Common myeloid progenitor, CD34-positive (primary cell): ENCODE measurements at regions not wholly inside any gene's neighbourhood (a gene's known extent, or its start where the extent isn't known, plus 50 kb on each side); places are given as distances from the start of the nearest gene placed in this dataset.
A peak's percentile ranks its signal among the peaks of the same experiment; 100 is the strongest.

Source experiments
- CTCF ChIA-PET: fragments of 350-600 bp; sonication (Branson Sonifier 250); formaldehyde crosslinking; loops from one replicate; lab custom pipeline; 2021; ENCODE audit warnings: antibody characterized with exemption; lab: Charles Lee
- POLR2A ChIA-PET: fragments of 350-600 bp; sonication (Branson Sonifier 250); formaldehyde crosslinking; loops from one replicate; lab custom pipeline; 2021; ENCODE audit warnings: antibody characterized with exemption; lab: Charles Lee
- DNase-seq, 3 donors: peaks; one replicate each; pipeline versions ENCODE4 v3.0.0 to v3.0.0-alpha.2; 2013
- H3K27ac ChIP-seq, 2 experiments: 1 replicate in 1 of 2; 2 replicates in 1 of 2; pipeline ENCODE4 v1.7.0; 2013; ENCODE audit warnings: inconsistent platforms in 2 of 2, low read length in 2 of 2, mild to moderate bottlenecking in 2 of 2, low read depth in 1 of 2, moderate library complexity in 1 of 2; ENCODE audit not compliant: severe bottlenecking in 2 of 2, insufficient read depth in 1 of 2, poor library complexity in 1 of 2
- H3K27me3 ChIP-seq, 5 experiments: replicated peaks in 2 of 5; 1 replicate in 3 of 5; 2 replicates in 2 of 5; pipeline versions ENCODE4 v1.6.1 to v1.7.0; 2013; ENCODE audit warnings: low read length in 4 of 5, mild to moderate bottlenecking in 2 of 5, moderate library complexity in 2 of 5, inconsistent platforms in 1 of 5; ENCODE audit not compliant: insufficient read depth in 5 of 5, control insufficient read depth in 4 of 5
- H3K36me3 ChIP-seq, 4 experiments: 1 replicate in 2 of 4; 2 replicates in 2 of 4; pipeline versions ENCODE4 v1.6.1 to v1.7.0; 2013; ENCODE audit warnings: low read length in 3 of 4, control low read depth in 1 of 4, mild to moderate bottlenecking in 1 of 4; ENCODE audit not compliant: control insufficient read depth in 4 of 4, insufficient read depth in 4 of 4
- H3K4me1 ChIP-seq, 4 experiments: 1 replicate in 3 of 4; 2 replicates in 1 of 4; pipeline versions ENCODE4 v1.6.1 to v1.7.1; 2013; ENCODE audit warnings: low read length in 3 of 4, mild to moderate bottlenecking in 3 of 4, control low read depth in 1 of 4, inconsistent platforms in 1 of 4, moderate library complexity in 1 of 4; ENCODE audit not compliant: control insufficient read depth in 4 of 4, insufficient read depth in 4 of 4; ENCODE audit errors: control extremely low read depth in 1 of 4
- H3K4me3 ChIP-seq, 7 experiments: 1 replicate in 4 of 7; 2 replicates in 3 of 7; pipeline versions ENCODE4 v1.5.1 to v1.7.0; 2013; ENCODE audit warnings: mild to moderate bottlenecking in 7 of 7, low read length in 6 of 7, moderate library complexity in 6 of 7, inconsistent platforms in 2 of 7, low read depth in 2 of 7, control low read depth in 1 of 7; ENCODE audit not compliant: insufficient read depth in 4 of 7, control insufficient read depth in 1 of 7; ENCODE audit errors: extremely low read depth in 1 of 7
- H3K9me3 ChIP-seq, 5 experiments: 1 replicate in 4 of 5; 2 replicates in 1 of 5; pipeline versions ENCODE4 v1.6.1 to v1.7.1; 2013; ENCODE audit warnings: low read length in 4 of 5, mild to moderate bottlenecking in 2 of 5, inconsistent platforms in 1 of 5, low read depth in 1 of 5, moderate library complexity in 1 of 5; ENCODE audit not compliant: control insufficient read depth in 4 of 5, insufficient read depth in 2 of 5; ENCODE audit errors: control extremely low read depth in 1 of 5
- WGBS: methylation state at CpG from one replicate; pipeline ENCODE4 v1.1.5; 2013; ENCODE audit not compliant: insufficient coverage; 5-methylcytosine and 5-hydroxymethylcytosine counted together

DNA sequence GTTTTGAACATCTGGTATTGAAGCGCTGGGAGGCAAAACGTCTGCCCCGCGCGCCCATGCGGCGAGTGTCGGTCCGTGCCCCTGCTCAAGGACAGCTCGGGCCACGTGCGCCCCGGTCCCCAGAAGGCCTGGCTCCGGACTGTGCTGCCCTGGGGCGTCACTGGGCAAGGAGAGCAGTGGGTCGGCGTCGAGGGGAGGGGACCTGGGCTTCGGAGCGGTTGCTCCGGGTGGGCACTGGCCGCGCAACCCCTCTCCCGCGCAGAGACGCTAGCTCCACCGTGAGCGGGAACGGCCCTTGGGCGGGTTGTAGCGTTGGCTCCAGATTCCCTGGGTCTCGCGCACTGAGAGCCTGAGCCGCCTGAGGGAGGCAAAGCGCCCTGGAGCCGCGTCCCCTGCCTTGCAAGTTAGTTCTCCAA, 304.2 kb upstream of the HSFY2 start:
- H3K36me3 ChIP-seq = no peaks in the 10 kb centered on the region
- peaks cover 0 to 9% (median 0%) of the 10 kb centered on the region in 4 experiments for H3K4me1 ChIP-seq
- ChIA-PET CTCF (interaction anchor here (0.9 kb wide), 1 partner anchor 185 kb away, joined by 3 read pairs; no protein-coding TSS in a partner anchor), POLR2A (interaction anchor here (1.5 kb wide), 1 partner anchor 155 kb away, joined by 5 read pairs; no protein-coding TSS in a partner anchor)
- H3K27me3 ChIP-seq = no peaks in the 10 kb centered on the region
- DNase-seq = peak in 1 of 3 donors; percentile 47
- H3K4me3 ChIP-seq = peak overlapping the region in 3 of 7 experiments; percentile 40 to 70 (median 54)
- no peak overlapping the region for H3K27ac ChIP-seq
- no CpG with 5 or more reads among the region's 37 CpGs for WGBS
- no peaks in the 10 kb centered on the region for H3K9me3 ChIP-seq

DNA sequence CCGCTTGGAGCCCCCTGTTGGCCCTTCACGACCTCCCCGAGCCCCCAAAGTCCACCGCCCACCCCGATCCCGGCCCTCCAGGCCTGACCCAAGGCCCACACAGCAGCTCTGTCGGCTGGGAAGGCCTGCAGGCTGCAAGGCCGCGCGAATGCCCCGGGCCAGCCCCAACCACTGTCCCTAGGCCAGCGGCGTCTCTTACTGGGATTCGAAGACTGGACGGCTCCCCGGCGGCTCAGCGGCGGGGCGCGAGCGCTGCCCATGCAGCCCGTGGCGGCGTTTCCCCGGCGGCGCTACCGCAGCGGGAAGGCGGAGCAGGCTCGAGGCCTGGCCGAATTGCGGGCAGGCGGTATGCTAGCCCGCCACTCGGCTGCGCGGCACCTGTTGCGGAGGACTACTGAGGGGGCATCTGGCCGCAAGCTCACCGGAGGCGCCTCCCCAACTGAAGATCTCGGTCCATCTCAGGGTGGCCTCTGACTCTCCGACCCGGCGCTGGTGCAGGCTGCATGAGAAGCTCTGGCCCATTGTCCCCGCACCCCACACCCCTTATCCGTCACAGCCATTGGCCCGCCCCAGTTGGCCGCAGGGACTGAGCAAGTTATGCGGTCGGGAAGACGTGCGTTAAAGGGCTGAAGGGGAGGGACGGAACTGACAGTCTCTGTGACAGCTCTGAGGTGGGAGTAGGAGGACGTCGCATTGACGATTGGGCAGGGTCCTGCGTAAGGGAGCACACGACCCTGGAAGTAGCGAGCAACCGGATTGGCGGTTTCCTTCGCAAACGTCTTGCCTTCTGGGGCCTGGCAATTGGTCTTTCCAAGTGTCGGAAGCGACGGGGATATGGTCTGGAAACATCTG, 303.5 kb upstream of the HSFY2 start:
- no peak overlapping the region for H3K27ac ChIP-seq
- H3K27me3 ChIP-seq = no peaks in the 10 kb centered on the region
- ChIA-PET CTCF (interaction anchor here (0.9 kb wide), 1 partner anchor 185 kb away, joined by 3 read pairs; no protein-coding TSS in a partner anchor), POLR2A (interaction anchor here (1.5 kb wide), 1 partner anchor 155 kb away, joined by 5 read pairs; no protein-coding TSS in a partner anchor)
- peaks cover 0 to 9% (median 0%) of the 10 kb centered on the region in 4 experiments for H3K4me1 ChIP-seq
- no peaks in the 10 kb centered on the region for H3K36me3 ChIP-seq
- no peaks in the 10 kb centered on the region for H3K9me3 ChIP-seq
- H3K4me3 ChIP-seq = peak overlapping the region in 3 of 7 experiments; percentile 40 to 70 (median 54)
- DNase-seq = peak in 1 of 3 donors; percentile 70
- no CpG with 5 or more reads among the region's 69 CpGs for WGBS

DNA sequence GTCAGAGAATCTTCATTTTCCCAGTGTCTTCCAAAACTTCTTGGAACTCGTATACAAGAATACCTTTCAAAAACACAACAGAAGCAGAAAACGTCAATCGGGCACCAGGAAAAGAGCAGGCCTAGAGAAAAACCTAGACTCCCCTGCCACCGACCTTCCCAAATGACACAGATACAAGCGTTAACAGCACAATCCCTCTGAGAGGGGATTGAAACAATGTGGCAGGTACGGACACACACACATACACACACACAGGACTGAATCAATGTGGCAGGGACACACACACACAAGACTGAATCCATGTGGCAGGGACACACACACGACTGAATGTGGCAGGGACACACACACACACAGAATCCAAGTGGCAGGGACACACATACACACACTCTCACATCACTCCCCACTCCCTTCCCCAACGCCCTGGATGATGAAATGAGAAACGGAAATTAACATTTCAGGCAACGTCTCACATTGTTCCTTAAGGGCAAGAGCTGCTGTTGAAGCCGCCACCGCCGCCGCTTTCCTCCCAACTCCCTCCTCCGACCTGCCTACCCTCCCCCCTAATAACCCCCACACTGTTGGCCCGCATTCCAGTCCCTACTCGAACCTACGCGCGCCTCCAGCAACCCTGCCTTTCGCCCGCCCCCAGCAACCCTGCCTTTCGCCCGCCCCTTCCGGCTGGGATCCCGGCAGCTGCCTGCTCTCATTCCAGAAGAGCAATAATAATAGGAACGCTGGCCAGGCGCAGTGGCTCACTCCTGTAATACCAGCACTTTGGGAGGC, 302.1 kb upstream of the HSFY2 start:
- CTCF ChIA-PET = no interaction called here
- Histone ChIP-seq H3K36me3 (no peaks in the 10 kb centered on the region), H3K27me3 (no peaks in the 10 kb centered on the region), H3K4me3 (peak overlapping the region in 3 of 7 experiments; percentile 49 to 70 (median 54)), H3K9me3 (no peaks in the 10 kb centered on the region), H3K27ac (no peak overlapping the region), H3K4me1 (peaks cover 0 to 9% (median 0%) of the 10 kb centered on the region in 4 experiments)
- POLR2A ChIA-PET = no interaction called here
- DNase-seq = peak in 1 of 3 donors; percentile 44
- WGBS = no CpG with 5 or more reads among the region's 28 CpGs

DNA sequence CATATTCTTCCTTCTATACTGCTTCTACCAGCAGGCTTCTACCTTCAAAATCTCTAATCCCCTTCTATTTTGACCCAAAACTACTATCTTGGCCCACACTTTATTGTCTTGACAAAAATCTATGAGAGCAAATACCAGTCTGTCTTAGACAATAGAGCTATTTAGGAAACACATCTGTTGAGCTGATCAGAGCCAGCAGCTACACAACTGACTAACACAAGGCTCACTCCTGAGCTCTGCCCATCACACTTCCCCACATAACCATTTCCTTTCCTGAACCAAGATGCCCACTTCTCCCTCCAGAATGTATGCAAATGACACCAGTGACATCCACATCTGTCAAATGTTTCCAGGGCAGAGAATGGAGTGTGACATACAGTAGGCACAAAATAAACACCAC, 293.9 kb upstream of the HSFY2 start:
- Histone ChIP-seq H3K27ac (no peak overlapping the region), H3K9me3 (no peaks in the 10 kb centered on the region), H3K36me3 (no peaks in the 10 kb centered on the region), H3K4me1 (peaks cover 0 to 4% (median 0%) of the 10 kb centered on the region in 4 experiments), H3K4me3 (no peak overlapping the region), H3K27me3 (no peaks in the 10 kb centered on the region)
- POLR2A ChIA-PET = no interaction called here
- CTCF ChIA-PET = no interaction called here
- DNase-seq = no peak

DNA sequence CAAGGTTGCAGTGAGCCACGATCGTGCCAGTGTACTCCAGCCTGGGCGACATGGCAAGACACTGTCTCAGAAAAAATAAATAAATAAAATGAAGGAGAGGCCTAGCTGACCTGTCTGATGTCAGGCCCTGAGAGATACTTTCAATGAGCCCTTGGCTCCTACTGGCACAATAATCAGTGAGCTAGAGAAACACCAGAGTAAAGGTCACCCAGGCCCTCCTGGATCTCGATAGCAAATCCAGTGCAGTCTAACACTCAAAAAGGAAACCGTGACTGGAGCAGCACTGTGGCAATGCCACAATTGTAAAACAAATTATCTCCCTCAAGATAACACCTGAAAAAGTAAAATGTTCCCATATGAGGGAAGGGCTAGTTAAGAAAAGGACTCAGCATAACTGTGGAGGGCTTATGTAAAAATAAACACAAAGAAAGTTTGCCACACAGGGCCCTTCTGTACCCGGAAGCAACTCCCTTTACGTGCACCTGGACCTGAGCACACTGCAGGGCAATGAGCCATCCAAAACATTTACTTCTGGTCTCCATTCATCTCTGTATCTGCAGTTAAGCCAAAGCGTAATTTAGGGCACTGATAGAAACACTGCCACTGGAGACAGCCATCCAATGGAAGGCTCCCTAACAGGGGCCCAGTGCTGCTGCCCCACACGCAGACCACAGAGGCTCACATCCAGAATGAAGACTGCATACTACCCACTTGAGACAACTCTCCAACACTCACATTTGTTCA, 293.1 kb upstream of the HSFY2 start:
- WGBS = no CpG with 5 or more reads among the region's 9 CpGs
- H3K4me1 ChIP-seq = peaks cover 0 to 12% (median 0%) of the 10 kb centered on the region in 4 experiments
- no peaks in the 10 kb centered on the region for H3K36me3 ChIP-seq
- ChIA-PET CTCF (no interaction called here), POLR2A (no interaction called here)
- H3K9me3 ChIP-seq = no peaks in the 10 kb centered on the region
- DNase-seq = no peak
- H3K27me3 ChIP-seq = no peaks in the 10 kb centered on the region
- no peak overlapping the region for H3K4me3 ChIP-seq
- no peak overlapping the region for H3K27ac ChIP-seq

DNA sequence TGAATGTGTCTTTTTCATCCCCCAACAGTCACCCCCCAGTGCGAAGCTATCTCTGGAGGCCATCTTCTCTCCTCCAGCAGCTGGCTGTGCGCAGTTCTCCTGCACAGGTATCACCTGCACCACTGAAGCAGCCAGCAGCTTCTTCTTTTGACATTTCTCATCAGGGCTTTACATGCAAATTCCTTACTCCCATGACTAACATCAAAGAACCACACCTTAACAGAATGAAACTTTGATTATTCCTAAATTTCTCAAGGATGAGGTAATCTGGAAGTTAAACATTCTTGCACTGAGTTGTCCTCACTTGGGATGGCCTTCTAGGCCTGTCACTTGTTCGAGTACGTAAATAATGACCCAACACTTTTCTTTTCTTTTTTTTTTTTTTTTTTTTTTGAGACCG, 291.6 kb upstream of the HSFY2 start:
- Histone ChIP-seq H3K27ac (no peak overlapping the region), H3K9me3 (no peaks in the 10 kb centered on the region)
- CTCF ChIA-PET = no interaction called here

More for the DNA sequence above, 291.6 kb upstream of the HSFY2 start:
- POLR2A ChIA-PET = no interaction called here
- no peak overlapping the region for H3K4me3 ChIP-seq
- WGBS = no CpG with 5 or more reads among the region's 5 CpGs
- H3K36me3 ChIP-seq = no peaks in the 10 kb centered on the region
- no peak for DNase-seq
- no peaks in the 10 kb centered on the region for H3K27me3 ChIP-seq
- peaks cover 0 to 14% (median 0%) of the 10 kb centered on the region in 4 experiments for H3K4me1 ChIP-seq
